EL (cell line): ENCODE measurements at regions not wholly inside any gene's neighbourhood (a gene's known extent, or its start where the extent isn't known, plus 50 kb on each side); places are given as distances from the start of the nearest gene placed in this dataset.
"Not testable (repeated sequence)": the region's sequence is repeated elsewhere in the genome, so short reads cannot be mapped to it uniquely, and the experiment has no call there.

Source experiments
- DNase-seq: peaks from one replicate; pipeline ENCODE4 v3.0.0-alpha.2; 2016

DNA sequence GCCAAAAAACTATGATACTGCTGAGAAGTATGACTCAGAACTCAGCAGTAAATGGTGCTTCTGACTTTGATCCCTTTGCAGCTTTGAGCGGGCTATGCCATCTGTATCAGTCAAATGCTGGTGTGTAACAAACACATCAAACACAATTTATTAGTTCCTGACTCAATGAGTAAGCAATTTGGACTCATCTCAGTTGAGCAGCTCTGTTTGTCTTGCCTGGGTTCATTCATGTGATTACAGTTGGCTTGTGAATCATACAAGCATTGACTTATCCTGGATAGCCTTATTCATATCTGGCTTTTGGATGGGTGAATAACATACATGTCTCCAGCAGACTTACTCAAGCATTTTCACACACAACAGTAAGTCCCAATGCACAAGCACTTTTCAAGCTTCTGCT lies 858.8 kb downstream of the METTL15 start:
- DNase-seq = peak; percentile 31

GRCh38 chr11:28965819-28966218 lies 857.6 kb downstream of the METTL15 start:
- no peak for DNase-seq

DNA sequence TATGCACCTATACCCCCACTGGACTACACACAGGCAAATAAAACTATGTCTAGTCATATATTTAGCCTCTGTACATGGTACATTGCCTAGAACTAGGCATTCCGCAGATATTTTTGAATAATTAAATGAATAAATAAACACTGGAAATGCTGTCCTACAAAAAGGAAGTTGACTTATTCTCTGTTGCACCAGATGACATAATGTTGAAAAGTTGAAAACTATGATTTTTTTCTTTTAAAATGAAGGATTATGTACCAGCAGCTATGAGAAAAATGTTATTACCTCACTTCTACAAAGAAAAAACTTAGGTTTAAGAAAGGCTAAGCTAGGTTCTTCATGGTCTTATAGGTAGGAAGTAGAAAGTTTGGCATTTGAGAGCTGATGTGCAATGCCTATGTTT lies 856.6 kb downstream of the METTL15 start:
- peak; percentile 77 for DNase-seq

- DNase-seq = peak; percentile 80
Measured at GRCh38 chr11:28963187-28963586, 855.0 kb downstream of the METTL15 start.

GRCh38 chr11:28962502-28962901 lies 854.3 kb downstream of the METTL15 start:
- DNase-seq = peak; percentile 4

DNA sequence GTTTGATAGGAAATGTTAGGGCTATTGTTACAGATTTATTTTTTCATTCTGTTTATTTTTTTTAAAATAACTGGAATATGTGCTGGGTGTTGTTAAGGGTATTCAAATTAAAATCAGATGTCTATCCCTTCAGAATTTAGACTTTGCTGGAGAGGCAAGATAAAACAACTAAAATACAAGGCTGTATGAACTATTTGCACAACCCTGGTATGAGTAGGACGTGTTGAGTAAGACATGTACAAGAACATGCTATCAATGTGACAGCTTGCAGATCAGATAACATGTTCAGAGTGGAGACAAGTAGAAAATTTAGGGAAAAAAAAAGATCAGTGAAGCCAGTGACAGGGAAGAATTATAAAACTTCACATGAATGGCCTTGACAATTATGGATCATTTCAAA lies 853.5 kb downstream of the METTL15 start:
- DNase-seq = no peak

GRCh38 chr11:28956446-28956845 lies 848.3 kb downstream of the METTL15 start:
- DNase-seq = no peak

DNA sequence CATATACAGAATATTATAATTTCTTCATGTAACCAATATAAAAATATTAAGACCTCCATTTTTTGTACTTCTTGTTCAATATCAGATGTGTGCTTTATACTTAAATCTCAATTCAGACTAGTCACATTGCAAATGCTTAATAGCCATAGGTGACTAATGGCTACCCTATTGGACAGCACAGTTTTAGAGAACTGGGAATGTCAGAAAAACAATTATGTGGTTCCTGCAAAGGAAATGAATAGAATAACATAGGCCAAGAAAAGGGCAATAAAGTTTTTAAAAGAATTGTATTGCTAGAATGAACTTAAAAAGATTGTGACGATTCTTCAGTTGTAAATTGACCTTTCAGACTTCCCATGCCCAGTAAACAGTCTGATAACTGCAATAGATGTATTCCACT lies 843.0 kb downstream of the METTL15 start:
- no peak for DNase-seq

- DNase-seq = no peak
Measured at GRCh38 chr11:28939381-28939780, 831.2 kb downstream of the METTL15 start.

DNA sequence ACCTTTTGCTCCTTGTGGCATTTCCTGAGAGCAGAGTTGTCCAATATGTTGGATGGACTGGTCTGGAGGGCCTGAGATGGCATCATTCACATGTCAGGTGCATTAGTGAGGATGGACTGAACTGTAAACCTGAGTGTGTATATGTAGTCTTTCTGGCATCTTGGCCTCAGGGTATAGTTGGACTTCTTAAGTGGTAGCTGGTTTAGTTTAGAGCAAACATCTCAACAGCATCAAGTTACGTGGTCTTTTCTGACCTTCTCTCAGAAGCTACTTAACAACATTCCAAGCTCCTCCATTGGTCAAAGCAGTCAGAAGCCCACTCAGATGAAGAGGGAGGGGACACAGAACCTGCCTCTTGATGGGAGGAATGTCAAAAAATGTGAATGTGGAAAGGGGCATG lies 829.9 kb downstream of the METTL15 start:
- peak; percentile 8 for DNase-seq

GRCh38 chr11:28932940-28933339 lies 824.8 kb downstream of the METTL15 start:
- no peak for DNase-seq

DNA sequence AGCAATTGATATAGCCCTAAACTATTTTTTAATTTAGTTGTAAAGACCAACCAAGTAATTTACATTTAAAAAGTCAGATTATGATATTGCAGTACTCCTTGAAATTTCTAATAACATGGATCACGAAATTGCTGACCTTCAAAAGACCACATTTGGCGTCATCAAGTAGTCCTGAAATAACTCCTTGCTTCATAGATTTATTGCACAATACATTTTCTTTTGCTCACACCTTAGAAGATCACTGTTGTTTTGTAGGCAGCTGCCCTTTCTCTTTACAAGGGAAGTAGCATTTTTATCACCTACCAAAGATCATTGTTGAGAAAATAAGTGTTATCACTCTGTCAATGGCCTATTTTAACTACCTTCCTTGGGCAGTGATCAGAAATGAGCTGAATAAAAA lies 815.8 kb downstream of the METTL15 start:
- DNase-seq = no peak

GRCh38 chr11:28922386-28922981 lies 814.3 kb downstream of the METTL15 start:
- no peak for DNase-seq

- DNase-seq = no peak
Measured at GRCh38 chr11:28919194-28919593, 811.0 kb downstream of the METTL15 start.

DNA sequence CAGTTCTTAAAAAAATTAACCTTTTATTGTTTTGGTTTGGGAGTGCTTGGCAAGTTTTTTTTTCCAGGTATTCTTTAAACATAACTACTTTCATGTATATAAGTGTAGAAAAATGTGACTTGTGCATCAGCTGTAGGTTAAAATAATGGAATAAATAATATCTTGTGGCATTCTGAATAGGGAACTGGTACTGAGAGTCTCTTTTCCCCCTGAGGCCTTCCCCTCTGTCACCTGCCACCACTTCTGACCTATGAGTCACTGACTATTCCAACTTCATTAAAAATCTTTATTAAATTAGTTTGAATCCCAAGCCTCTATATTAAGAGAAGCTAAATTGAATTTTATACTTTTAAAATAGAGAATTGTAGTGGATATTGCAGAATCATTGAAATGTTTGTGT lies 805.7 kb downstream of the METTL15 start:
- DNase-seq = no peak

DNA sequence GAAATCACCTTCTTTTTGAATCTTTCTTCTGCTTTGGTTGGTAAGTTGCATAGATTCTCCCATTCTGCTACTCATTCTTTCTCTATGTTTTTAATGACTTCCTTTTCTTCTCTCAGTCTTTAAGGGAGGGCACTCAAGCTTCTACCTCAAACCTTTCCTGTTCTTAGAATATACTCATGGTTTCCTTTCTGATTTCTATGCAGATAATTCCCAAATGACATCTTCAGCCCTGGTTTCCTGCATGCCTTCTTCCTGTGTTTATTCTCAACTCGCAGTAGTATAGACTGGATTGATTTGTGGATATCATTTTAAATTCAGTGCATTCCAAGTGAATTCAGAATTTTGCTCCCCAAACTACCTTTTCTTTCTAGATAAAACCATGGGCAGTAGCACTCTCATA lies 803.6 kb downstream of the METTL15 start:
- DNase-seq = no peak

- no peak for DNase-seq
Measured at GRCh38 chr11:28910926-28911325, 802.7 kb downstream of the METTL15 start.

DNA sequence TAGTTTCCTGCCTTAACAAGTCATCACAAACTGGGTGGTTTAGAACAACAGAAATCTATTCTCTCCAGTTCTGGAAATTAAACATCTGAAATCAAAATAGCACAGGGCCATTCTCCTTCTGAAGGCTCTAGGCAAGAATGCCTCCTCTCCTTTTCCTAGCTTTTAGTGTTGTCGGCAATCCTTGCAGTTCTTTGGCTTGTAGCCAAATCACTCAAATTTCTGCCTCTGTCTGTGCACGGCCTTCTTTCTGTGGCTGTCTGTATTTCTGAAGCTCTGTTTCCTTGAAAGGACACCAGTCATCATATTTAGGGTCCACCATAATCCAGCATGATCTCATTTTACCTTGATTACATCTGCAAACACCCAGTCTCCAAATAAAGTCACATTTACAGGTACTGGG lies 795.5 kb downstream of the METTL15 start:
- no peak for DNase-seq

DNA sequence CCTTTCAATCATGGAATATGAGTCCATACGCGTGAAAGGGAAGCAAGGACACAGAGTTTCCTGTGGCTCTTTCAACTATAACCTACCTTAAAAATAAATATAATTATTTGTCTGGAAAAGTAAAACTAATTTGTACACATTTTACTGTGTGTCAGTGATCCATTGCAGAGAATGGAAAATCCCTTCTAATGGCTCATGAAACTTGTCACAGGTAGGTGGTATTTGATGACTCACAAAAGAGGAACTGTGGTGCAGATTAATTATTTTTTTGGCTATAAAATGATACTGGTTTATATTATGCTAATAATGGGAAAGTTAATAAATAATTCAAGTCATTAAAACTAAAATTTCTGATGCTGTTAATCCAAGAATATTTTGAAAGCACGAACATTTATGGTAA lies 792.2 kb downstream of the METTL15 start:
- no peak for DNase-seq

GRCh38 chr11:28899706-28900105 lies 791.5 kb downstream of the METTL15 start:
- no peak for DNase-seq

GRCh38 chr11:28890601-28891040 lies 782.4 kb downstream of the METTL15 start:
- DNase-seq = not testable (repeated sequence)

- DNase-seq = no peak
Measured at GRCh38 chr11:28887681-28888080, 779.5 kb downstream of the METTL15 start.

DNA sequence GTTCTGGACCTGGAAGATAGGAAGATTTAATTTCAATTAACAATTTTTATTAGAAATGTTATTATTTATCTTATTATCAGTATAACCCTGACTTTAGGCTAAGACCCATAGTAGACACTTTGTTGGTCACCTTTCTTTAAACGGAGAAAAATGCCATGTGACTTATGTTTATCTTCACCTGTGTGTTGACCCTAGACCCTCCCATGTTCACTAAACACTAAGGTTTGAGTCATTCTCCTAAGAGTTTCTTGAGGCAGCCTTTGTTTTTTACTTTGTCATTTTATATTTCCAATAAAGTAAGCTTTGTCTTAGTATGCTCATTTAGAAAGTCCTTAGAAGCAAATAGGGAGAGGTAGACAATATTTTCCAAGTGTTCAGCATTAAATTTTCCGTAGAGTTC lies 771.7 kb downstream of the METTL15 start:
- DNase-seq = no peak

DNA sequence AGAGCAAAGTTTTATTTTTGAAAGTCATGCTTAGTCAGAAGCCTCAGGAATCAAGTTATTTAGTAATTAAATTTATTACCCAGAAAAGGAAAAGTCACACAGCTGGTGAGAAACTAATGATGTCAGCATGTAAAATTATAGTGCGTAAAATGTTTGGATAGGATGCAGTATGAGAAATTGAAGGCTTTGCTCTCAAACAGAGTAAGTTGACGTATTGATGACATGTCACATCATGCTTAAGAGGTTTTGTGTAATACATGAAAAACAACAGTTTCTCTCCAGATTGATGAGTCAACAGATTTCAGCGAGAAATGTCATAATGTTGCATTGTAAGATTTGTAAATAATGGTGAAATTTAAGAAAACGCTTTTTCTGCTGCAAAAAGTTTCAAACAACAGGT lies 769.8 kb downstream of the METTL15 start:
- no peak for DNase-seq

GRCh38 chr11:28877340-28877739 lies 769.2 kb downstream of the METTL15 start:
- peak; percentile 23 for DNase-seq

DNA sequence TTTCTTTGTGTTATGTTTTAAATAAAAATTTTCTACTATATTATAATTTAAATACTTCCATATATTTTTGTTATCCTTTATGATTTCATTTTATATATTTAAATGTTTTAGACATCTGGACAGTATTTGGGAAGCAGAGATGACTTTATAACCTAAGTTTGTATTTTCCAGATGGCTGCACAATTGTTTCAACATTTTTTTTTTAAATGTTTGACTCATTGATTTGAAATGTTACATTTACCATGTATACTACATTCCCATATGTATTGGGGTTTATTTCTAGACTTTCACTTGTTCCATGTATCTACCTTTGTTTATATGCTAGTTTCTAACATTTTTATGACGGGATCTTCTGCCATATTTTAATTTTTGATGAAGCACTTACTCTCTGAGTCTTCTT lies 766.5 kb downstream of the METTL15 start:
- DNase-seq = no peak
